ENCODE measurements at regions not wholly inside any gene's neighbourhood (a gene's known extent, or its start where the extent isn't known, plus 50 kb on each side); places are given as distances from the start of the nearest gene placed in this dataset.
"Not testable (repeated sequence)": the region's sequence is repeated elsewhere in the genome, so short reads cannot be mapped to it uniquely, and the experiment has no call there.

DNA sequence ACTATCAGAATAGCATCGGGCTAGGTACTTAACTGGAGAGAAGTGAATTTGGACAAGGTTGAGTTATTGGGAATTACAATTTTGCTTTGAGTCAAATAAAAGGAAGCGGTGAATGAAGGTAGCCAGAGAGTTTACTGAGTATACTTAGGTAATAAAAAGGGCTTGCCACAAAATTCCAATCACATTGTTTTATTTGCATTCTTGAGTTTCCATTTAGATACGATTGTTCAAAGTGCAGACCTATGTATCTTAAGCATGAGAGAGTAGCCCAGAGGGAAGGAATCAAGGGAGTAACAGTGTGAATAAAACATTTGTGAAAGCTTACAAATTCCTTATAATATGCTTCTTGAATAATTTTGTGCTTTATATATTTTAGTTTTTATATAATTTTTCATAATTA lies 102.5 kb upstream of the NDST4 start:
- TF ChIP-seq, protein P1, sequence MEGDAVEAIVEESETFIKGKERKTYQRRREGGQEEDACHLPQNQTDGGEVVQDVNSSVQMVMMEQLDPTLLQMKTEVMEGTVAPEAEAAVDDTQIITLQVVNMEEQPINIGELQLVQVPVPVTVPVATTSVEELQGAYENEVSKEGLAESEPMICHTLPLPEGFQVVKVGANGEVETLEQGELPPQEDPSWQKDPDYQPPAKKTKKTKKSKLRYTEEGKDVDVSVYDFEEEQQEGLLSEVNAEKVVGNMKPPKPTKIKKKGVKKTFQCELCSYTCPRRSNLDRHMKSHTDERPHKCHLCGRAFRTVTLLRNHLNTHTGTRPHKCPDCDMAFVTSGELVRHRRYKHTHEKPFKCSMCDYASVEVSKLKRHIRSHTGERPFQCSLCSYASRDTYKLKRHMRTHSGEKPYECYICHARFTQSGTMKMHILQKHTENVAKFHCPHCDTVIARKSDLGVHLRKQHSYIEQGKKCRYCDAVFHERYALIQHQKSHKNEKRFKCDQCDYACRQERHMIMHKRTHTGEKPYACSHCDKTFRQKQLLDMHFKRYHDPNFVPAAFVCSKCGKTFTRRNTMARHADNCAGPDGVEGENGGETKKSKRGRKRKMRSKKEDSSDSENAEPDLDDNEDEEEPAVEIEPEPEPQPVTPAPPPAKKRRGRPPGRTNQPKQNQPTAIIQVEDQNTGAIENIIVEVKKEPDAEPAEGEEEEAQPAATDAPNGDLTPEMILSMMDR (IDR thresholded peaks at IDR 0.05) = no peak
- Histone ChIP-seq H3K36me3 (no peaks in the 10 kb centered on the region), H3K4me1 (no peaks in the 10 kb centered on the region), H3K27me3 (no peaks in the 10 kb centered on the region), H3K27ac (no peak overlapping the region), H3K4me3 (no peak overlapping the region), H3K9me3 (no peaks in the 10 kb centered on the region)
- ATAC-seq (no peak), DNase-seq (no peak)
- intact Hi-C loops (cut with DNase I) = no loop called here

DNA sequence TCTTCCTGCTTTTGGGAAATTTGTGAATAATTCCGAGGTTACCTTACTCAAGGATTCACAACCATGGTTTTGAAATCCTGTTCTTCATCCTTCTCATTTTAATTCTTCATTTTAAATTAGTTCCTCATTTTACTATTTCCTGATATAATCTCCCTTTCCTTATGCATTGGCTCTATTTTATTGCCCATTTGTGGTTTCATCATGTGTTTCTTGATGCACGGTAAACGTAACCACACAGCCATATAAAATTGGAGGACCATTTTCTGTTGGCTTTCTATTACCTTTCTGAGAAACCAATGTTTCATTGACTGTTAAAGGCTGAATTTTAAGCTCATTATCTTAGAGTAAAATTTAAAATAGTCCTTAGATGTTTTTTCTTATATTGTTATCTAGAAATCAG lies 100.3 kb upstream of the NDST4 start:
- DNase-seq (no peak), ATAC-seq (no peak)
- TF ChIP-seq, protein P1 (IDR thresholded peaks at IDR 0.05) = no peak
- Histone ChIP-seq H3K27ac (no peak overlapping the region), H3K4me3 (no peak overlapping the region), H3K36me3 (no peaks in the 10 kb centered on the region), H3K4me1 (no peaks in the 10 kb centered on the region), H3K27me3 (no peaks in the 10 kb centered on the region), H3K9me3 (peaks cover 0 to 2% of the 10 kb centered on the region in 2 donors)
- intact Hi-C loops (cut with DNase I) = no loop called here

DNA sequence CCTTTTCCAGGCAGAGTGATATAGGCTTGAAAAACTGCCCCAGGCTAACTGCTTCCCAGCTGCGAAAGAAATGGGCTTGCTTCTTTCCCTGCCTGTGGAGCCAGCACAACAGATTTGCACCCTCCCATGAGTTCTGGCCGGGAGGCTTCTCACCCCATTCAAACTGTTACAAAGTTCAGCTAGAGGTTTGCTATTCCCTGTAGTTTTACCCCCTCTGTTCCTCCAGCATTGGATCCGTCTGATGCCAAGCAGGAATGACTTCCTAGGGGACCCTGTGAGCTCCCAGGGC lies 87.6 kb upstream of the NDST4 start:
- intact Hi-C loops (cut with DNase I) = no loop called here
- Histone ChIP-seq H3K36me3 (no peaks in the 10 kb centered on the region), H3K27me3 (no peaks in the 10 kb centered on the region), H3K27ac (no peak overlapping the region), H3K4me1 (no peaks in the 10 kb centered on the region), H3K9me3 (peaks cover 0 to 3% of the 10 kb centered on the region in 2 donors), H3K4me3 (no peak overlapping the region)
- no peak for ATAC-seq
- no peak for DNase-seq
- TF ChIP-seq, protein P1 (IDR thresholded peaks at IDR 0.05) = no peak

DNA sequence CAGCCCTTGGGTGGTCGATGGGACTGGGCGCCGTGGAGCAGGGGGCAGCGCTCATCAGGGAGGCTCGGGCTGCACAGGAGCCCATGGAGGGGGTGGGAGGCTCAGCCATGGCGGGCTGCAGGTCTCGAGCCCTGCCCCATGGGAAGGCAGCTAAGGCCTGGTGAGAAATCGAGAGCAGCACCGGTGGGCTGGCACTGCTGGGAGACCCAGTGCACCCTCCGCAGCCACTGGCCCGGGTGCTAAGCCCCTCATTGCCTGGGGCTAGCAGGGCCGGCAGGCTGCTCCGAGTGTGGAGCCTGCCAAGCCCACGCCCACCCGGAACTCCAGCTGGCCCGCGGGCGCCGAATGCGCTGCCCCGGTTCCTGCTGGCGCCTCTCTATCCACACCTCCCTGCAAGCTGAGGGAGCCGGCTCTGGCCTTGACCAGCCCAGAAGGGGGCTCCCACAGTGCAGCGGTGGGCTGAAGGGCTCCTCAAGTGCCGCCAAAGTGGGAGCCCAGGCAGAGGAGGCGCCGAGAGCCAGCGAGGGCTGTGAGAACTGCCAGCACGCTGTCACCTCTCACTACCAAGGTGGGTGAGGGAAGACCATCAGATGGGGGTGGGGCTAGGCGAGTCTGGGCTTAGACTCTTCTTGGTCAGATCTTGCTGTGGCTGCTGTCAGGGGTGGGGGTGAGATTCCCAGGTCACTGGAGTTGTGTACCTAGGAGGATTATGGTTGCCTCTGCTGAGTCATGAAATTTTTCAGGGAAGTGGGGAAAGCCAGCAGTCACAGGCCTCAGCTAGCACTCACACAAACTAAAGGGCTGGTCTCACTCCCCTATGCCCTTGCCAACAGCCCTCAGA lies 87.0 kb upstream of the NDST4 start:
- H3K4me1 ChIP-seq; intact Hi-C loops (cut with DNase I); H3K9me3 ChIP-seq; H3K4me3 ChIP-seq; H3K27me3 ChIP-seq; H3K27ac ChIP-seq; ATAC-seq; H3K36me3 ChIP-seq: not testable (repeated sequence)
- peak in 1 of 4 donors; percentile 45 for DNase-seq

DNA sequence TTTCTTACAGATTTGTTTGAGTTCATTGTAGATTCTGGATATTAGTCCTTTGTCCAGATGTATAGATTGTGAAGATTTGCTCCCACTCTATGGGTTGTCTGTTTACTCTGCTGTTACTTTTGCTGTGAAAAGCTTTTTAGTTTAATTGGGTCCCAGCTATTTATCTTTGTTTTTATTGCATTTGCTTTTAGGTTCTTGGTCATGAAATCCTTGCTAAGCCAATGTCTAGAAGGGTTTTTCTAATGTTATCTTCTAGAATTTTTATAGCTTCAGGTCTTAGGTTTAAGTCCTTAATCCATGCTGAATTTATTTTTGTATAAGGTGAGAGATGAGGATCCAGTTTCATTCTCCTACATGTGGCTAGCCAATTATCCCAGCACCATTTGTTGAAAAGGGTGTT lies 81.2 kb upstream of the NDST4 start:
- H3K4me1 ChIP-seq; H3K27me3 ChIP-seq; H3K27ac ChIP-seq; H3K36me3 ChIP-seq; DNase-seq; H3K4me3 ChIP-seq; intact Hi-C loops (cut with DNase I); ATAC-seq: not testable (repeated sequence)
- peaks cover 0 to 10% of the 10 kb centered on the region in 2 donors for H3K9me3 ChIP-seq

DNA sequence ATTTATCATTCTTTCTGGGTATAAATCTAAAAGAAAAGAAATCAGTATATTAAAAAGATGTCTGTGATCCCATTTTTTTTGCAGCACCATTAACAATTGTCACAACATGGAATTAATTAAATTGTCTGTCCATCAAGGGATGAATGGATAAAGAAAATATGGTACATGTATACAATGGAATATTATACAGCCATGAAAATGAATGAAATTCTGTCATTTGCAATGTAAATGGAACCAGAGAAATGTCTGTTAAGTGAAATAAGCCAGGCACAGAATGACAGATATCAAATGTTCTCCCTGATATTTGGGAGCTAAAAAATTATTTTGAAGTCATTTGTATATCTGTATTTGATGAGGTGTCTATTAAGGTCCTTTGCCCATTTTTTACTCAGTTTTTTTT lies 77.1 kb upstream of the NDST4 start:
- H3K27me3 ChIP-seq = no peaks in the 10 kb centered on the region
- ATAC-seq (no peak), DNase-seq (no peak)
- H3K36me3 ChIP-seq = no peaks in the 10 kb centered on the region
- TF ChIP-seq, protein P1 (IDR thresholded peaks at IDR 0.05) = no peak
- no peaks in the 10 kb centered on the region for H3K4me1 ChIP-seq
- peaks cover 0 to 8% of the 10 kb centered on the region in 2 donors for H3K9me3 ChIP-seq
- no peak overlapping the region for H3K4me3 ChIP-seq
- no peak overlapping the region for H3K27ac ChIP-seq
- intact Hi-C loops (cut with DNase I) = no loop called here

Measured in left lung (tissue), 4 donors.